ENCODE measurements at regions not wholly inside any gene's neighbourhood (a gene's known extent, or its start where the extent isn't known, plus 50 kb on each side); places are given as distances from the start of the nearest gene placed in this dataset.
A peak's percentile ranks its signal among the peaks of the same experiment; 100 is the strongest.

DNA sequence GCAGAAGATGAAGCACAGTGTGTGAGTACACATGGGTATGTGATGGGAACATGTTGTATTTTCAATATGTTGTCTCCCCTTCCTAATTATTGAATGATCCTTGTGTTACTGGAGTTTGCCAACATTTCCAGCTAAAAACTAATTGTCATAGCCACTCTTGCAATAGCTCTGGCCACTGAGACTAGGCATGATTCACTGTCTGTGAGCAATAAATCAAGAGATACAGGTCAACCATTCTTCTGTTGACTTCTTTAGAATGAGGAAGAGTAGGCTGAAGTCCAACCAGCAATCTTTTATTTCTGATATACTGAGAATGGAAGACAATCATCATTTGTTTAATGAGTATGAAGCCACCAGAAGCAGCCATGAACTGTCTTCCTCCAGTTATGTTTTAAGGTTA, 413.9 kb downstream of the SLITRK5 start:
- no peaks in the 10 kb centered on the region for H3K79me2 ChIP-seq (ENCODE audit: low read length)
- H3K4me2 ChIP-seq (ENCODE audit: low read length) = no peak overlapping the region
- H3K9me3 ChIP-seq (ENCODE audit: insufficient read depth, low read length) = no peaks in the 10 kb centered on the region
- no peaks in the 10 kb centered on the region for H3K36me3 ChIP-seq (replicated peaks; ENCODE audit: low read depth, low read length)
- no peak overlapping the region for H3K27ac ChIP-seq (ENCODE audit: low read length)
- TF ChIP-seq, protein P1, sequence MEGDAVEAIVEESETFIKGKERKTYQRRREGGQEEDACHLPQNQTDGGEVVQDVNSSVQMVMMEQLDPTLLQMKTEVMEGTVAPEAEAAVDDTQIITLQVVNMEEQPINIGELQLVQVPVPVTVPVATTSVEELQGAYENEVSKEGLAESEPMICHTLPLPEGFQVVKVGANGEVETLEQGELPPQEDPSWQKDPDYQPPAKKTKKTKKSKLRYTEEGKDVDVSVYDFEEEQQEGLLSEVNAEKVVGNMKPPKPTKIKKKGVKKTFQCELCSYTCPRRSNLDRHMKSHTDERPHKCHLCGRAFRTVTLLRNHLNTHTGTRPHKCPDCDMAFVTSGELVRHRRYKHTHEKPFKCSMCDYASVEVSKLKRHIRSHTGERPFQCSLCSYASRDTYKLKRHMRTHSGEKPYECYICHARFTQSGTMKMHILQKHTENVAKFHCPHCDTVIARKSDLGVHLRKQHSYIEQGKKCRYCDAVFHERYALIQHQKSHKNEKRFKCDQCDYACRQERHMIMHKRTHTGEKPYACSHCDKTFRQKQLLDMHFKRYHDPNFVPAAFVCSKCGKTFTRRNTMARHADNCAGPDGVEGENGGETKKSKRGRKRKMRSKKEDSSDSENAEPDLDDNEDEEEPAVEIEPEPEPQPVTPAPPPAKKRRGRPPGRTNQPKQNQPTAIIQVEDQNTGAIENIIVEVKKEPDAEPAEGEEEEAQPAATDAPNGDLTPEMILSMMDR (IDR thresholded peaks at IDR 0.05; ENCODE audit: low read depth, low read length) = no peak
- no peak for TF ChIP-seq EZH2phosphoT487 (IDR thresholded peaks at IDR 0.05; ENCODE audit: low read depth)
- H2AFZ ChIP-seq (ENCODE audit: low read depth, low read length) = no peak overlapping the region
- H3K4me1 ChIP-seq (ENCODE audit: low read length) = no peaks in the 10 kb centered on the region
- H3K27me3 ChIP-seq (ENCODE audit: low read depth, low read length) = no peaks in the 10 kb centered on the region
- no peaks in the 10 kb centered on the region for H4K20me1 ChIP-seq (ENCODE audit: insufficient read depth, low read length)
- H3K4me3 ChIP-seq (ENCODE audit: low read length) = no peak overlapping the region
- no peak overlapping the region for H3K9ac ChIP-seq (ENCODE audit: low read length)

DNA sequence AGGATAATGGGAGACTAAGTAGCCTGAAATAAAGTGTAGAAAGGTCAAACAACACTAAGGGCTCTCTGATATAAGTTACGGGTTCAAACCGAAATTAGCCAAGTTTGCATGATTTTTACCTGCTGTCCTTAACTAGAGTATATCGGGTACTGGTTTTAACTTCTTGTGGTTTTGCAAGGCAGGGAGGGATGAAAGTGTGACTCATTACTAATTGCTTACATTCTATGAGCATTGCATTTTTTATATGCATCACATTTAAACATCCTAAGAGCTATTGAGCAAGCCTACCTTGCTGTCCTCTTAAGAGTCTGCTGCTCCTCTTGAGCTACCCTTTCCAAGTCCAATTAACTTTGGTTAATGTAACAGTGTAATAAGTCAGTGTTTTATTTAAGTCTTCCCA, 415.4 kb downstream of the SLITRK5 start:
- Histone ChIP-seq H3K27ac (ENCODE audit: low read length) (no peak overlapping the region), H3K36me3 (replicated peaks; ENCODE audit: low read depth, low read length) (no peaks in the 10 kb centered on the region), H4K20me1 (ENCODE audit: insufficient read depth, low read length) (no peaks in the 10 kb centered on the region), H3K9ac (ENCODE audit: low read length) (no peak overlapping the region), H3K4me1 (ENCODE audit: low read length) (no peaks in the 10 kb centered on the region), H3K4me3 (ENCODE audit: low read length) (no peak overlapping the region), H2AFZ (ENCODE audit: low read depth, low read length) (no peak overlapping the region), H3K9me3 (ENCODE audit: insufficient read depth, low read length) (no peaks in the 10 kb centered on the region), H3K27me3 (ENCODE audit: low read depth, low read length) (no peaks in the 10 kb centered on the region), H3K79me2 (ENCODE audit: low read length) (no peaks in the 10 kb centered on the region), H3K4me2 (ENCODE audit: low read length) (no peak overlapping the region)
- TF ChIP-seq, protein P1 (IDR thresholded peaks at IDR 0.05; ENCODE audit: low read depth, low read length) = no peak
- no peak for TF ChIP-seq EZH2phosphoT487 (IDR thresholded peaks at IDR 0.05; ENCODE audit: low read depth)

DNA sequence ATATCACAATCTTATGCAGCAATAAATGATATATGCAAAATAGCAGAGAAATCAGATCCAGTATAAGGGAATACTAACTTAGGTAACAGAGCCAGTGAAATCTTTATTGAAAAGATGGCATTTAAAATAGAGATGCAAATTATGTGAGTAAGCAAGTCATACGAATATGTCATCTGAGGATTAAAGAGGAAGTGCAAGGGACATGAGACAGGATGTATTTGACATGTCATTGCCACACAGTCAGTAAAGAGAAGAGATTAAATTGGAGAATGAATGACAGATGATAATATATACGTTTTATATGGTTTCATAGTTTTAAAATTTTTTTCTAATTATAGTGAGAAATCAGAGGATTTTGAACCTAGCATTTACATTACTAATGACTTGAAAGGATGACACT, 426.4 kb downstream of the SLITRK5 start:
- no peak overlapping the region for H3K4me3 ChIP-seq (ENCODE audit: low read length)
- H3K36me3 ChIP-seq (replicated peaks; ENCODE audit: low read depth, low read length) = no peaks in the 10 kb centered on the region
- no peaks in the 10 kb centered on the region for H3K27me3 ChIP-seq (ENCODE audit: low read depth, low read length)
- no peaks in the 10 kb centered on the region for H3K9me3 ChIP-seq (ENCODE audit: insufficient read depth, low read length)
- H3K9ac ChIP-seq (ENCODE audit: low read length) = no peak overlapping the region
- no peaks in the 10 kb centered on the region for H4K20me1 ChIP-seq (ENCODE audit: insufficient read depth, low read length)
- no peaks in the 10 kb centered on the region for H3K79me2 ChIP-seq (ENCODE audit: low read length)
- TF ChIP-seq, protein P1 (IDR thresholded peaks at IDR 0.05; ENCODE audit: low read depth, low read length) = no peak
- TF ChIP-seq EZH2phosphoT487 (IDR thresholded peaks at IDR 0.05; ENCODE audit: low read depth) = no peak
- H2AFZ ChIP-seq (ENCODE audit: low read depth, low read length) = no peak overlapping the region
- H3K27ac ChIP-seq (ENCODE audit: low read length) = no peak overlapping the region
- H3K4me2 ChIP-seq (ENCODE audit: low read length) = no peak overlapping the region
- peaks cover 7% of the 10 kb centered on the region for H3K4me1 ChIP-seq (ENCODE audit: low read length)

DNA sequence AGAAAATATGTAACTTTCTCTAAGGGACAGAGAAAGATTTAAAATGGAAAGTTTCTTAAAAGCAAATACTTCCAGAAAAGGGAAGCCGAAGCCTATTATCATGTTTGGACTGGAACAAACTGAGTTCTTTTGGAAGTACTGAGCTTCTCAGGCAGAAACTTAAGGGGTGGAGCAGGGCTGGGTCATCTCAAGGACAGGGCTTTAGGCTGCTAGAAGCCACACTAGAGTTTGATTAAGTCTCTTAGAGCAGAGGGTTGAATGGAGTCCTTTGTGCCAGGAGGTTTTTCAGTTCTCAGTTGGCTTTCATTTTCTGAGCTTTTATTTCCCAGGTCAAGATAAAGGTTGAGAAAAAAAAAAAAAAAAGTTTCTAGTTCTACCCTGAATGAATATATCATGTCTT, 432.7 kb downstream of the SLITRK5 start:
- H3K4me2 ChIP-seq (ENCODE audit: low read length) = peak overlapping the region; percentile 1; the same call in 1 of the 2 replicates
- TF ChIP-seq, protein P1 (IDR thresholded peaks at IDR 0.05; ENCODE audit: low read depth, low read length) = no peak
- TF ChIP-seq EZH2phosphoT487 (IDR thresholded peaks at IDR 0.05; ENCODE audit: low read depth) = no peak

More for the DNA sequence above, 432.7 kb downstream of the SLITRK5 start:
- Histone ChIP-seq H3K79me2 (ENCODE audit: low read length) (no peaks in the 10 kb centered on the region), H4K20me1 (ENCODE audit: insufficient read depth, low read length) (no peaks in the 10 kb centered on the region), H3K4me3 (ENCODE audit: low read length) (no peak overlapping the region), H3K36me3 (replicated peaks; ENCODE audit: low read depth, low read length) (no peaks in the 10 kb centered on the region), H3K9me3 (ENCODE audit: insufficient read depth, low read length) (no peaks in the 10 kb centered on the region), H3K9ac (ENCODE audit: low read length) (no peak overlapping the region), H3K27me3 (ENCODE audit: low read depth, low read length) (no peaks in the 10 kb centered on the region), H3K4me1 (ENCODE audit: low read length) (no peaks in the 10 kb centered on the region), H3K27ac (ENCODE audit: low read length) (no peak overlapping the region), H2AFZ (ENCODE audit: low read depth, low read length) (peak overlapping the region; percentile 63)

Measured in OCI-LY3 (cell line).